ENCODE measurements at regions not wholly inside any gene's neighbourhood (a gene's known extent, or its start where the extent isn't known, plus 50 kb on each side); places are given as distances from the start of the nearest gene placed in this dataset.
A peak's percentile ranks its signal among the peaks of the same experiment; 100 is the strongest.

GRCh38 chr1:172775606-172776005 lies 116.7 kb downstream of the FASLG start:
- no peak for DNase-seq (ENCODE audit: extremely low spot score, unreplicated experiment)
- H3K27me3 Mint-ChIP-seq (ENCODE audit: unreplicated experiment), result no peaks in the 10 kb centered on the region
- H3K36me3 Mint-ChIP-seq (ENCODE audit: unreplicated experiment), result no peaks in the 10 kb centered on the region
- no peaks in the 10 kb centered on the region for H3K9me3 Mint-ChIP-seq (ENCODE audit: unreplicated experiment)
- H3K27ac Mint-ChIP-seq (ENCODE audit: unreplicated experiment), result no peak overlapping the region
- H3K4me3 Mint-ChIP-seq (ENCODE audit: unreplicated experiment), result no peak overlapping the region
- no peak for TF ChIP-seq CTCF (IDR thresholded peaks at IDR 0.05)
- peaks cover 2% of the 10 kb centered on the region for H3K4me1 Mint-ChIP-seq (ENCODE audit: unreplicated experiment)

GRCh38 chr1:172776071-172776470 lies 117.2 kb downstream of the FASLG start:
- Mint-ChIP-seq H3K9me3 (ENCODE audit: unreplicated experiment) (no peaks in the 10 kb centered on the region), H3K27ac (ENCODE audit: unreplicated experiment) (no peak overlapping the region), H3K4me1 (ENCODE audit: unreplicated experiment) (peaks cover 2% of the 10 kb centered on the region), H3K36me3 (ENCODE audit: unreplicated experiment) (no peaks in the 10 kb centered on the region), H3K27me3 (ENCODE audit: unreplicated experiment) (no peaks in the 10 kb centered on the region), H3K4me3 (ENCODE audit: unreplicated experiment) (no peak overlapping the region)
- DNase-seq (ENCODE audit: extremely low spot score, unreplicated experiment), result no peak
- no peak for TF ChIP-seq CTCF (IDR thresholded peaks at IDR 0.05)

DNA sequence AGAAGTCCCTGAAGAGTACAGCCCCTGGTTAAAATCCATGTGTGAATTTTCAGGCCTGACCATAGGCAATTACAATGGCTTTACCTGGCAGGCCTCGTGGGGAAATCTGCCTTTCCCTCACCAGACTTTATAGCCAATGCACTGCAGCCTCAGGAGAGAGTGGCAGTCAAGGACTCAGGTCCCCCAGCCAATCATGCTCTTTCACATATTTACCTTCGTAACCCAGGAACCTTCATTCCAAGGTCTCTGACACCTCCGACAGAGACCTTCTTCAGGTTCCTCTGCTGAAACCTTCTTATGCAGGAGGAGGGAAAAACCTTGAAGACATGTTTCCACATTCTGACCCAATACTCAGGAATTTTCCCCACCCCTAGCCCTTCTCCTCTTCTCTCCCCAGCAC lies 118.9 kb downstream of the FASLG start:
- peaks cover 2% of the 10 kb centered on the region for H3K9me3 Mint-ChIP-seq (ENCODE audit: unreplicated experiment)
- no peak for DNase-seq (ENCODE audit: extremely low spot score, unreplicated experiment)
- H3K4me1 Mint-ChIP-seq (ENCODE audit: unreplicated experiment), result peaks cover 4% of the 10 kb centered on the region
- H3K27me3 Mint-ChIP-seq (ENCODE audit: unreplicated experiment), result peaks cover under 1% of the 10 kb centered on the region
- peaks cover 1% of the 10 kb centered on the region for H3K36me3 Mint-ChIP-seq (ENCODE audit: unreplicated experiment)
- H3K27ac Mint-ChIP-seq (ENCODE audit: unreplicated experiment), result no peak overlapping the region
- no peak overlapping the region for H3K4me3 Mint-ChIP-seq (ENCODE audit: unreplicated experiment)
- TF ChIP-seq CTCF (IDR thresholded peaks at IDR 0.05), result no peak

DNA sequence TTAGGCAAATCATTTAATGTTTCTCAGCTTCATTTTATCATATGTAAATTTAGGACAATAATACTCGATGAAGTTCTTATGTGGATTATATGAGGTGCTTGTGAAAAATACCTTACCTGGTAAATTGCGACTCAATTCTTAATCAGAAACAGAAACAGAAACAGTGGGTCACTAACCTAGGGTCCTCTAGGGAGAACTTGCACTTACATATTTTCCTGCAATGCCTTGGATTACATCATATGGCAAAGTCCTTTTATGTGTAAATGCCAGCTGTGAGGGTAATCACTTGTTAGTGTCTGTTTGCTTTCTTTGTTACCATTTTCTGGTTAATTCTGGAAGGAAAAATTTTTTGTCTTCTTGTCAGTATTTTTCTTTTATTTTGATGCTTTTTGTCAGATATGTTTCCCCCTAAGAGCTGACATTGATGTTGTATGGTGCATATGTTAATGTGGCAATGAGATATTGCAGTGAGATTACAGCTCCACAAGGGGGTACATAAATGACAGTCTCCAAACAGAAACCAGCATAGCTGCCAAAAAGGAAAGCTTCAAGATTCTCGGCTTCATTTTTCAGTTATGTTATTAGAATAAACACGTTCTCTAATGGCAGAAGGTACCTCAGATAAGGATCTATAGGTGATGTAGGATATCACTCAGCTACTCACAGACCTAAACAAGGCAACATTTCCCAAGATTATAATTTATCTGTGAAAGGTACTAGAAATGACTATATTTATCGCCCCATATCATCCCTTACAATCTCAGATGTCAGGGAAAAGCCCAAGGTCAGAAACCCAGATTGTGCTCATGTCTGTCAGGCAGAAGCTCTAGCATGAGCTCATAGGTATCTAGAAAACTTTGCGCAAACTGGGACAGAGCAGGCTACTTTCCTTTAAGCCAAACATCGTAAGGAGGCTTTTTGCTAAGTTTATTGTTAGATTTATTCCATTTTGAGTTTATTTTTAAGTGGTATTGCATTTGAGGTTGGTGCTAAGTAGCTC lies 119.9 kb downstream of the FASLG start:
- DNase-seq (ENCODE audit: extremely low spot score, unreplicated experiment), result no peak
- no peak overlapping the region for H3K4me3 Mint-ChIP-seq (ENCODE audit: unreplicated experiment)
- H3K27ac Mint-ChIP-seq (ENCODE audit: unreplicated experiment), result no peak overlapping the region
- H3K4me1 Mint-ChIP-seq (ENCODE audit: unreplicated experiment), result peaks cover 4% of the 10 kb centered on the region
- H3K9me3 Mint-ChIP-seq (ENCODE audit: unreplicated experiment), result peaks cover 10% of the 10 kb centered on the region
- peak; percentile 33 for TF ChIP-seq CTCF (IDR thresholded peaks at IDR 0.05)
- H3K36me3 Mint-ChIP-seq (ENCODE audit: unreplicated experiment), result peaks cover 2% of the 10 kb centered on the region
- peaks cover 6% of the 10 kb centered on the region for H3K27me3 Mint-ChIP-seq (ENCODE audit: unreplicated experiment)

- no peak overlapping the region for H3K27ac Mint-ChIP-seq (ENCODE audit: unreplicated experiment)
- peaks cover 2% of the 10 kb centered on the region for H3K36me3 Mint-ChIP-seq (ENCODE audit: unreplicated experiment)
- peaks cover 15% of the 10 kb centered on the region for H3K9me3 Mint-ChIP-seq (ENCODE audit: unreplicated experiment)
- no peak for TF ChIP-seq CTCF (IDR thresholded peaks at IDR 0.05)
- no peak for DNase-seq (ENCODE audit: extremely low spot score, unreplicated experiment)
- H3K4me1 Mint-ChIP-seq (ENCODE audit: unreplicated experiment), result peaks cover 4% of the 10 kb centered on the region
- H3K27me3 Mint-ChIP-seq (ENCODE audit: unreplicated experiment), result peaks cover 7% of the 10 kb centered on the region
- H3K4me3 Mint-ChIP-seq (ENCODE audit: unreplicated experiment), result no peak overlapping the region
Measured at GRCh38 chr1:172779491-172779890, 120.6 kb downstream of the FASLG start.
